Loucy (cell line): ENCODE measurements at regions not wholly inside any gene's neighbourhood (a gene's known extent, or its start where the extent isn't known, plus 50 kb on each side); places are given as distances from the start of the nearest gene placed in this dataset.

Source experiments
- H2AFZ ChIP-seq: fragments of 200-600 bp; sonication (generic); 2 replicates; pipeline ENCODE4 v1.6.0; 2016; ENCODE audit warnings: antibody characterized with exemption, mild to moderate bottlenecking, low read length, moderate library complexity
- H3F3A ChIP-seq: fragments of 200-600 bp; 2 replicates; pipeline ENCODE4 v1.6.0; 2016; ENCODE audit warnings: antibody characterized with exemption, low read depth, mild to moderate bottlenecking
- H3K27me3 ChIP-seq: fragments of 200-600 bp; sonication (generic); 2 replicates; pipeline ENCODE4 v1.6.1; 2014; ENCODE audit warnings: low read length, mild to moderate bottlenecking; ENCODE audit not compliant: insufficient read depth, poor library complexity, severe bottlenecking
- H3K36me3 ChIP-seq: fragments of 200-600 bp; sonication (generic); 2 replicates; pipeline ENCODE4 v1.6.1; 2016; ENCODE audit warnings: low read length; ENCODE audit not compliant: insufficient read depth
- H3K4me1 ChIP-seq: fragments of 200-600 bp; sonication (generic); 2 replicates; pipeline ENCODE4 v1.5.1; 2014; ENCODE audit warnings: low read length, mild to moderate bottlenecking; ENCODE audit not compliant: insufficient read depth, poor library complexity, severe bottlenecking
- H3K4me2 ChIP-seq: fragments of 200-600 bp; sonication (generic); 2 replicates; pipeline ENCODE4 v1.6.0; 2014; ENCODE audit warnings: antibody characterized with exemption, low read length, low read depth, mild to moderate bottlenecking; ENCODE audit not compliant: poor library complexity, severe bottlenecking
- H3K4me3 ChIP-seq: fragments of 200-600 bp; sonication (generic); 2 replicates; pipeline ENCODE4 v1.5.1; 2014; ENCODE audit warnings: low read length, mild to moderate bottlenecking, mixed read lengths; ENCODE audit not compliant: poor library complexity, severe bottlenecking
- H3K79me2 ChIP-seq: fragments of 200-600 bp; sonication (generic); 2 replicates; pipeline ENCODE4 v1.6.1; 2014; ENCODE audit warnings: low read length; ENCODE audit not compliant: insufficient read depth
- H3K9ac ChIP-seq: fragments of 200-600 bp; sonication (generic); 2 replicates; pipeline ENCODE4 v1.6.0; 2014; ENCODE audit warnings: mild to moderate bottlenecking, low read depth, low read length, moderate library complexity; ENCODE audit not compliant: poor library complexity, severe bottlenecking
- H3K9me2 ChIP-seq: fragments of 200-600 bp; sonication (generic); replicated peaks from 2 replicates; pipeline ENCODE4 v1.6.1; 2016; ENCODE audit warnings: low read depth, low read length, mixed read lengths
- H3K9me3 ChIP-seq: fragments of 200-600 bp; sonication (generic); 2 replicates; pipeline ENCODE4 v1.6.1; 2014; ENCODE audit warnings: mild to moderate bottlenecking, antibody characterized with exemption, low read length, low read depth; ENCODE audit not compliant: insufficient read depth
- H4K20me1 ChIP-seq: fragments of 200-600 bp; sonication (generic); 2 replicates; pipeline ENCODE4 v1.6.0; 2014; ENCODE audit warnings: antibody characterized with exemption, low read length, mild to moderate bottlenecking; ENCODE audit not compliant: insufficient read depth, poor library complexity, severe bottlenecking
- CTCF ChIP-seq: fragments of 200-600 bp; sonication (generic); conservative IDR thresholded peaks from 2 replicates; pipeline ENCODE4 v1.5.1; 2014; ENCODE audit warnings: mild to moderate bottlenecking, antibody characterized with exemption, low read length
- EZH2phosphoT487 ChIP-seq: fragments of 200-600 bp; IDR thresholded peaks from 2 replicates; pipeline ENCODE4 v1.6.1; 2018; ENCODE audit warnings: antibody characterized with exemption, mild to moderate bottlenecking, moderate library complexity, borderline replicate concordance

GRCh38 chr14:36405589-36406274 is 85.3 kb upstream of the MBIP start:
- TF ChIP-seq EZH2phosphoT487 (no peak), CTCF (no peak)
- no peaks in the 10 kb centered on the region for H3K9me2 ChIP-seq
- H3K4me1 ChIP-seq: no peaks in the 10 kb centered on the region
- H3K9ac ChIP-seq: no peak overlapping the region
- no peak overlapping the region for H3K4me2 ChIP-seq
- H4K20me1 ChIP-seq: no peaks in the 10 kb centered on the region
- no peaks in the 10 kb centered on the region for H3K36me3 ChIP-seq
- H2AFZ ChIP-seq: no peak overlapping the region
- H3F3A ChIP-seq: no peaks in the 10 kb centered on the region
- no peak overlapping the region for H3K4me3 ChIP-seq
- no peaks in the 10 kb centered on the region for H3K27me3 ChIP-seq
- H3K79me2 ChIP-seq: no peaks in the 10 kb centered on the region
- H3K9me3 ChIP-seq: no peaks in the 10 kb centered on the region

DNA sequence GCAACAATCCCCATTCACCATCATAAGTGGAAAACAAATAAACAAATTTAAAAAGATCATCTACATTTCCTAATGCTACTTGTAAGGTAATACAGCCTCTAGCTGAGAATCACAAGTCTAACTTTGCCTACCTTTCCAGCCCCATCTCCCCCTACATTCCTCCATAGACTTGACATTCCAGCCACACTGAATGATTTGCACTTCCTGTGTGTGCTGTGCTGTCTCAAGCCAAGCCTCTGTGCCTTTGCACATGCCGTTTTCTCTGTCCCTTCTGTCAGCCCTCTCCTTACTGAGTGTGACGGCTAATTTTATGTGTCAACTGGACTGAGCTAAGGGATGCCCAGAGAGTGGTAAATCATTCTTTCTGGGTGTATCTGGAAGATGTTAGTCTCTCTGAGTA is 82.4 kb upstream of the MBIP start:
- no peaks in the 10 kb centered on the region for H3K9me2 ChIP-seq
- no peak overlapping the region for H3K9ac ChIP-seq
- TF ChIP-seq CTCF (no peak), EZH2phosphoT487 (no peak)
- no peak overlapping the region for H2AFZ ChIP-seq
- H3K79me2 ChIP-seq: no peaks in the 10 kb centered on the region
- no peaks in the 10 kb centered on the region for H3F3A ChIP-seq
- no peaks in the 10 kb centered on the region for H4K20me1 ChIP-seq
- no peaks in the 10 kb centered on the region for H3K27me3 ChIP-seq
- H3K36me3 ChIP-seq: no peaks in the 10 kb centered on the region
- H3K4me1 ChIP-seq: no peaks in the 10 kb centered on the region
- no peak overlapping the region for H3K4me2 ChIP-seq
- no peak overlapping the region for H3K4me3 ChIP-seq
- no peaks in the 10 kb centered on the region for H3K9me3 ChIP-seq

GRCh38 chr14:36398463-36399291 is 78.2 kb upstream of the MBIP start:
- Histone ChIP-seq H3K36me3 (no peaks in the 10 kb centered on the region), H2AFZ (no peak overlapping the region), H3K27me3 (no peaks in the 10 kb centered on the region), H3F3A (no peaks in the 10 kb centered on the region), H3K9me3 (no peaks in the 10 kb centered on the region), H3K9ac (no peak overlapping the region), H3K4me1 (no peaks in the 10 kb centered on the region), H3K79me2 (no peaks in the 10 kb centered on the region), H4K20me1 (no peaks in the 10 kb centered on the region), H3K9me2 (no peaks in the 10 kb centered on the region), H3K4me2 (no peak overlapping the region), H3K4me3 (no peak overlapping the region)
- TF ChIP-seq EZH2phosphoT487 (no peak), CTCF (no peak)
